IMR-90 (cell line): ENCODE measurements at regions not wholly inside any gene's neighbourhood (a gene's known extent, or its start where the extent isn't known, plus 50 kb on each side); places are given as distances from the start of the nearest gene placed in this dataset.

Experiments used
- ATAC-seq: fragments of 200-7000 bp; cut with Tn5 transposase; 2 replicates; pipeline ENCODE4 v1.9.1; 2020; ENCODE audit warnings: low read depth, mild to moderate bottlenecking, moderate library complexity
- BruUV-seq: library from RNA; stranded (reverse); fragments of 400-500 nt; replicated peaks from 2 replicates; lab custom pipeline; 2021; lab: Mats Ljungman, UMichigan
- CTCF ChIA-PET: fragments of 300-600 bp; formaldehyde crosslinking; extraction: SDS; loops from one replicate; lab custom pipeline; 2021; ENCODE audit warnings: antibody characterized with exemption; lab: Yijun Ruan, JAX
- POLR2A ChIA-PET: fragments of 300-600 bp; sonication (Branson Sonifier 250); formaldehyde crosslinking; loops from one replicate; lab custom pipeline; 2022; ENCODE audit warnings: antibody characterized with exemption; ENCODE audit not compliant: unreplicated experiment; lab: Charles Lee
- DNase-seq: peaks from one replicate; pipeline ENCODE4 v3.0.0; 2013
- H2AFZ ChIP-seq: replicated peaks from 2 replicates; pipeline ENCODE3; 2013; ENCODE audit warnings: low read length, mild to moderate bottlenecking; ENCODE audit not compliant: poor library complexity
- H2AK5ac ChIP-seq: 2 replicates; pipeline ENCODE4 v1.6.1; 2013; ENCODE audit warnings: low read depth, low read length, inconsistent platforms
- H2AK9ac ChIP-seq: replicated peaks from 2 replicates; pipeline ENCODE3; 2013; ENCODE audit warnings: mild to moderate bottlenecking, low read depth, low read length, moderate library complexity; ENCODE audit not compliant: poor library complexity
- H2BK120ac ChIP-seq: 2 replicates; pipeline ENCODE4 v1.6.1; 2013; ENCODE audit warnings: low read depth, low read length, inconsistent platforms
- H2BK15ac ChIP-seq: 3 replicates; pipeline ENCODE4 v1.6.1; 2013; ENCODE audit warnings: low read depth, low read length, inconsistent platforms
- H2BK20ac ChIP-seq: 2 replicates; pipeline ENCODE4 v1.6.1; 2013; ENCODE audit warnings: low read depth, mild to moderate bottlenecking, inconsistent platforms, low read length, moderate library complexity
- H2BK5ac ChIP-seq: 2 replicates; pipeline ENCODE4 v1.6.1; 2013; ENCODE audit warnings: mild to moderate bottlenecking, low read depth, low read length, inconsistent platforms; ENCODE audit not compliant: poor library complexity, severe bottlenecking
- H3K14ac ChIP-seq: replicated peaks from 2 replicates; pipeline ENCODE4 v1.6.1; 2013; ENCODE audit warnings: low read depth, low read length, inconsistent platforms
- H3K18ac ChIP-seq: 2 replicates; pipeline ENCODE4 v1.6.1; 2013; ENCODE audit warnings: low read depth, low read length, control low read depth
- H3K23ac ChIP-seq: 2 replicates; pipeline ENCODE4 v1.6.1; 2013; ENCODE audit warnings: low read depth, low read length, inconsistent platforms
- H3K27ac ChIP-seq: 2 replicates; pipeline ENCODE4 v1.5.1; 2013; ENCODE audit warnings: mild to moderate bottlenecking, control low read depth, low read length; ENCODE audit not compliant: insufficient read depth
- H3K27me3 ChIP-seq: 2 replicates; pipeline ENCODE4 v1.6.1; 2013; ENCODE audit warnings: low read length; ENCODE audit not compliant: control insufficient read depth, insufficient read depth
- H3K36me3 ChIP-seq: 2 replicates; pipeline ENCODE4 v1.6.1; 2013; ENCODE audit warnings: low read length, mixed read lengths; ENCODE audit not compliant: control insufficient read depth, insufficient read depth
- H3K4ac ChIP-seq: 2 replicates; pipeline ENCODE4 v1.6.1; 2013; ENCODE audit warnings: low read depth, low read length, inconsistent platforms
- H3K4me1 ChIP-seq: 2 replicates; pipeline ENCODE4 v1.6.1; 2013; ENCODE audit warnings: low read length, mixed read lengths; ENCODE audit not compliant: control insufficient read depth, insufficient read depth
- H3K4me2 ChIP-seq: 2 replicates; pipeline ENCODE4 v1.6.1; 2013; ENCODE audit warnings: low read depth, mild to moderate bottlenecking, control low read depth, low read length, moderate library complexity
- H3K4me3 ChIP-seq: 2 replicates; pipeline ENCODE4 v1.5.1; 2013; ENCODE audit warnings: low read depth, mild to moderate bottlenecking, control low read depth, low read length, moderate library complexity; ENCODE audit not compliant: insufficient read depth
- H3K56ac ChIP-seq: 2 replicates; pipeline ENCODE4 v1.6.1; 2013; ENCODE audit warnings: low read length, inconsistent platforms; ENCODE audit not compliant: insufficient read depth; ENCODE audit errors: extremely low read depth
- H3K79me1 ChIP-seq, 2 experiments: 2 replicates each; pipeline ENCODE4 v1.6.1; 2013; ENCODE audit warnings: low read length in 2 of 2, inconsistent platforms in 1 of 2, low read depth in 1 of 2
- H3K9ac ChIP-seq: 2 replicates; pipeline ENCODE4 v1.6.1; 2013; ENCODE audit warnings: low read depth, low read length, control low read depth
- H3K9me1 ChIP-seq: 2 replicates; pipeline ENCODE4 v1.6.1; 2013; ENCODE audit warnings: low read length, inconsistent platforms; ENCODE audit not compliant: insufficient read depth
- H3K9me3 ChIP-seq: 2 replicates; pipeline ENCODE4 v1.6.1; 2013; ENCODE audit warnings: low read length; ENCODE audit not compliant: control insufficient read depth, insufficient read depth
- H4K20me1 ChIP-seq: 2 replicates; pipeline ENCODE4 v1.6.1; 2013; ENCODE audit warnings: low read length, inconsistent platforms; ENCODE audit not compliant: insufficient read depth
- H4K5ac ChIP-seq: 2 replicates; pipeline ENCODE4 v1.6.1; 2013; ENCODE audit warnings: mild to moderate bottlenecking, low read depth, low read length, control low read depth
- H4K8ac ChIP-seq, 2 experiments: 2 replicates each; pipeline ENCODE4 v1.6.1; 2013; ENCODE audit warnings: low read depth in 2 of 2, low read length in 2 of 2, control low read depth in 1 of 2, inconsistent platforms in 1 of 2
- H4K91ac ChIP-seq: 2 replicates; pipeline ENCODE4 v1.6.1; 2013; ENCODE audit warnings: low read depth, low read length, inconsistent platforms; ENCODE audit not compliant: insufficient read depth
- BHLHE40 ChIP-seq: fragments of 150-350 bp; IDR thresholded peaks from 2 replicates; pipeline ENCODE4 v1.6.1; 2016; ENCODE audit warnings: mild to moderate bottlenecking, low read depth, low read length
- CEBPB ChIP-seq: IDR thresholded peaks from 2 replicates; pipeline ENCODE4 v1.6.1; 2012; ENCODE audit warnings: low read depth, low read length, improper control_type of control experiment
- CTCF ChIP-seq: conservative IDR thresholded peaks from 2 replicates; pipeline ENCODE4 v1.5.1; 2012; ENCODE audit warnings: mild to moderate bottlenecking, low read depth, low read length, improper control_type of control experiment
- MAFK ChIP-seq: IDR thresholded peaks from 2 replicates; pipeline ENCODE4 v1.6.1; 2012; ENCODE audit warnings: low read depth, low read length, improper control_type of control experiment
- MAZ ChIP-seq: IDR thresholded peaks from 2 replicates; pipeline ENCODE4 v1.6.1; 2012; ENCODE audit warnings: low read depth, mild to moderate bottlenecking, low read length, improper control_type of control experiment, moderate library complexity, borderline replicate concordance
- NFE2L2 ChIP-seq: fragments of 150-350 bp; IDR thresholded peaks from 2 replicates; pipeline ENCODE4 v1.6.1; 2016; ENCODE audit warnings: low read depth, mild to moderate bottlenecking, low read length
- RAD21 ChIP-seq: IDR thresholded peaks from 2 replicates; pipeline ENCODE4 v1.6.1; 2012; ENCODE audit warnings: low read length, improper control_type of control experiment
- RCOR1 ChIP-seq: IDR thresholded peaks from 2 replicates; pipeline ENCODE4 v1.6.1; 2012; ENCODE audit warnings: mild to moderate bottlenecking, low read length, improper control_type of control experiment; ENCODE audit not compliant: insufficient replicate concordance
- RFX5 ChIP-seq: IDR thresholded peaks from 2 replicates; pipeline ENCODE4 v1.8.0; 2012; ENCODE audit warnings: low read depth, mild to moderate bottlenecking, low read length, moderate library complexity
- SMC3 ChIP-seq: fragments of 150-350 bp; IDR thresholded peaks from 2 replicates; pipeline ENCODE4 v1.6.1; 2016; ENCODE audit warnings: low read depth, mild to moderate bottlenecking, antibody characterized with exemption, low read length, moderate library complexity
- WGBS, 2 experiments: methylation state at CpG; one replicate each; pipeline versions ENCODE4 v1.1.5 to v1.1.7; 2013; ENCODE audit warnings: missing lambda C conversion rate in 2 of 2; ENCODE audit not compliant: insufficient read length in 1 of 2; ENCODE audit errors: extremely low coverage in 2 of 2; 5-methylcytosine and 5-hydroxymethylcytosine counted together
- dilution Hi-C: fragments of 300-500 bp; cut with HindIII; formaldehyde crosslinking; loops from one replicate; pipeline ENCODE4 v1.14.3; 2018; ENCODE audit warnings: low sequenced_read_pairs; ENCODE audit not compliant: unreplicated experiment
- in situ Hi-C: fragments of 300-500 bp; cut with MboI; formaldehyde crosslinking; loops from 3 replicates; pipeline ENCODE4 v1.14.3; 2019; ENCODE audit warnings: low sequenced_read_pairs, inconsistent platforms, mixed read lengths
- intact Hi-C: fragments of 100-400 bp; cut with micrococcal nuclease; formaldehyde crosslinking; loops from 2 replicates; pipeline ENCODE4 v1.10.0; 2022
- TF ChIP-seq, protein P1 (sequence below): fragments of 150-350 bp; IDR thresholded peaks from 2 replicates; pipeline ENCODE4 v1.6.1; 2016; ENCODE audit warnings: low read depth, mild to moderate bottlenecking, low read length, moderate library complexity, borderline replicate concordance

DNA sequence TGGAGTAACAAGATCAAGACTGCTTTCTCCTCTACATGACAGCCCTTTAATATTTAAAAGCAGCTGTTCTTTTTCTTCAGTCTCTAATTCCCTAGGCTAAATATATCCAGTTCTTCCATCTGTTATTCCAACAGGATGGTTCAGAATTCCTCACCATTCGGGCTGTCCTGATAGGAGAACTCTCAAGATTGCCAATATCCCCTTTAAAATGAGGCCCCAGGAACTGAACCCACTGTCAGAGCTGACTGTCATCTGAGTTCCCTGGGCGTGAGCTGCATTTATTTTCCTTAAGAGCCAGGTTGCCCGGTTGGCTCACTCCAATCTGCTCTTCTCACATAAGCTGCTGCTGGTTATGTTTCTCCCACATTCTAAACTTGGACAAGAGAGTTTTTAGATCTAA lies 177.6 kb downstream of the MIS18A start:
- no peak overlapping the region for H2BK5ac ChIP-seq
- no peaks in the 10 kb centered on the region for H3K9me3 ChIP-seq
- no peak for TF ChIP-seq CTCF
- no peak for TF ChIP-seq BHLHE40
- TF ChIP-seq RFX5: no peak
- TF ChIP-seq MAFK: no peak
- no peak for TF ChIP-seq CEBPB
- TF ChIP-seq NFE2L2: no peak
- TF ChIP-seq RAD21: no peak
- TF ChIP-seq, protein P1, sequence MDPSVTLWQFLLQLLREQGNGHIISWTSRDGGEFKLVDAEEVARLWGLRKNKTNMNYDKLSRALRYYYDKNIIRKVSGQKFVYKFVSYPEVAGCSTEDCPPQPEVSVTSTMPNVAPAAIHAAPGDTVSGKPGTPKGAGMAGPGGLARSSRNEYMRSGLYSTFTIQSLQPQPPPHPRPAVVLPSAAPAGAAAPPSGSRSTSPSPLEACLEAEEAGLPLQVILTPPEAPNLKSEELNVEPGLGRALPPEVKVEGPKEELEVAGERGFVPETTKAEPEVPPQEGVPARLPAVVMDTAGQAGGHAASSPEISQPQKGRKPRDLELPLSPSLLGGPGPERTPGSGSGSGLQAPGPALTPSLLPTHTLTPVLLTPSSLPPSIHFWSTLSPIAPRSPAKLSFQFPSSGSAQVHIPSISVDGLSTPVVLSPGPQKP: no peak
- TF ChIP-seq MAZ: no peak
- no peak for TF ChIP-seq SMC3
- TF ChIP-seq RCOR1: no peak
- no peak overlapping the region for H4K5ac ChIP-seq
- no peak overlapping the region for H4K8ac ChIP-seq
- no peaks in the 10 kb centered on the region for H3K9me1 ChIP-seq
- H2BK20ac ChIP-seq: no peak overlapping the region
- no peaks in the 10 kb centered on the region for H3K79me1 ChIP-seq
- H3K27ac ChIP-seq: no peak overlapping the region
- in situ Hi-C loops (no loop called here), intact Hi-C loops (loop anchor here (5.0 kb wide), 2 partner anchors 234 to 314 kb away; no protein-coding TSS in a partner anchor), dilution Hi-C loops (no loop called here)
- no peaks in the 10 kb centered on the region for H3K36me3 ChIP-seq
- no peak overlapping the region for H3K23ac ChIP-seq
- no peak overlapping the region for H2AK5ac ChIP-seq
- no peak overlapping the region for H3K14ac ChIP-seq
- no peak overlapping the region for H4K91ac ChIP-seq
- 50% methylated on average over 2 of the region's 3 CpGs; no CpG with 5 or more reads in 1 of the 2 experiments for WGBS, 2 experiments
- no peak overlapping the region for H3K9ac ChIP-seq
- H3K27me3 ChIP-seq: peaks cover 5% of the 10 kb centered on the region
- no peak overlapping the region for H2BK120ac ChIP-seq
- ChIA-PET CTCF (no interaction called here), POLR2A (no interaction called here)
- DNase-seq: no peak
- H3K18ac ChIP-seq: no peak overlapping the region
- H3K4me3 ChIP-seq: no peak overlapping the region
- H3K56ac ChIP-seq: no peak overlapping the region
- H2AFZ ChIP-seq: no peak overlapping the region
- H4K20me1 ChIP-seq: no peaks in the 10 kb centered on the region
- BruUV-seq: no TSS peak
- H2AK9ac ChIP-seq: no peak overlapping the region
- no peaks in the 10 kb centered on the region for H3K4me1 ChIP-seq
- no peak for ATAC-seq
- H3K4me2 ChIP-seq: no peak overlapping the region
- no peak overlapping the region for H3K4ac ChIP-seq
- H2BK15ac ChIP-seq: no peak overlapping the region
